GM12874 (cell line): ENCODE measurements at regions not wholly inside any gene's neighbourhood (a gene's known extent, or its start where the extent isn't known, plus 50 kb on each side); places are given as distances from the start of the nearest gene placed in this dataset.

Experiments used
- TF ChIP-seq, protein P1 (sequence below): IDR thresholded peaks from 2 replicates; pipeline ENCODE4 v1.5.1; 2011; ENCODE audit warnings: low read depth, mild to moderate bottlenecking, control low read depth, low read length, moderate library complexity; ENCODE audit not compliant: insufficient read depth

DNA sequence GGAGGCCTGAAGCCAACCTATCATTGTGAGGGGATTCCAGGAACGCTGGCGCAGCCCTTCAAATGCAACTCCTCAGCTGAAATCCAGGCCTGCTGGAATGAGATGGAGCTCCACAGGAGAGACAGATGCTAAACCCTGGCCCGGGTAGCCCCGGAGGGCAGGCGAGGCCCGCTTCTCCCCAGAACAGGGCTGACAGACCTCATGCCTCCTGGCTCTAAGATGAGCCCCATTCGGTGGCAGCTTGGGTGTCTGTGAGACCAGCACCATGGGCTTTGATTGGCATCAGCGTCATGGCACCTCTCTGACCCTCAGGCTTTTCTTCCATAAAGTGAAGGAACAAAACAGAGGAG is 382.2 kb downstream of the BCL11B start:
- TF ChIP-seq, protein P1, sequence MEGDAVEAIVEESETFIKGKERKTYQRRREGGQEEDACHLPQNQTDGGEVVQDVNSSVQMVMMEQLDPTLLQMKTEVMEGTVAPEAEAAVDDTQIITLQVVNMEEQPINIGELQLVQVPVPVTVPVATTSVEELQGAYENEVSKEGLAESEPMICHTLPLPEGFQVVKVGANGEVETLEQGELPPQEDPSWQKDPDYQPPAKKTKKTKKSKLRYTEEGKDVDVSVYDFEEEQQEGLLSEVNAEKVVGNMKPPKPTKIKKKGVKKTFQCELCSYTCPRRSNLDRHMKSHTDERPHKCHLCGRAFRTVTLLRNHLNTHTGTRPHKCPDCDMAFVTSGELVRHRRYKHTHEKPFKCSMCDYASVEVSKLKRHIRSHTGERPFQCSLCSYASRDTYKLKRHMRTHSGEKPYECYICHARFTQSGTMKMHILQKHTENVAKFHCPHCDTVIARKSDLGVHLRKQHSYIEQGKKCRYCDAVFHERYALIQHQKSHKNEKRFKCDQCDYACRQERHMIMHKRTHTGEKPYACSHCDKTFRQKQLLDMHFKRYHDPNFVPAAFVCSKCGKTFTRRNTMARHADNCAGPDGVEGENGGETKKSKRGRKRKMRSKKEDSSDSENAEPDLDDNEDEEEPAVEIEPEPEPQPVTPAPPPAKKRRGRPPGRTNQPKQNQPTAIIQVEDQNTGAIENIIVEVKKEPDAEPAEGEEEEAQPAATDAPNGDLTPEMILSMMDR, result no peak

DNA sequence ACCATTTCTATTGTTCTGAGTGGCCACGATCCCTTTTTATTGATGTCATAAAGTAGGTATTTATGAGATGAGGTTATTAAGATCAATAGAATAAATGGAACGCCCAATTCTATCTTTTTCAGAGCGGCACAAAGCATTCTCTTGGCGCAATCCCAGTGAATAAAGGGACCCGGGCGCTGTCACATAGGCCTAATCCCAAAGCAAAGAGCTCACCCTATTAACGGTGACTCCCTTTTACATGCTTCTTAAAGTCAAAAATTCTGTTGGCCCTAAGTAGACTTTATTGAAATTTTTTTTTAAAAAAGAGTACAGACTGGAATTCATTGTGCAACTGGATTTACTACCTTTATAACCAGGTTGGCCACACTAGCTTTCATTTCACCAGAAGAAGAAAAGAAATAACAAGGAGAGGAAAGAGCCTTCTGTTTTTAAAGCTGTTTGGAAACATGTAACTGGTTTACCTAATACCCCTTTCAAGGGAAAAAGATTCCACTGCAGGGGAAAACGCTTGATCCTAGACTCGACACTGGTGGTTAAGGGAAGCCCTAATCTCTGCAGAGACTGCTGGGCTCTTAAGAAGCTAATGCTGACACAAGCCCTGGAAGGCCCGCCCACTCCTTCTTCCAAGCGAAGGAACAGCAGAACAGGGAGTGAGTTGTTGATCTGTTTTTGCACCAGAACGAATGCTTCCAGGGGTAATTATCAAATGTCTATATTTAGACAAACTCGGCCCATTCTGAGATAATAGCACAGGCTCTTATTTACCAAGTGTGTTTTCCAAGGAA is 381.2 kb downstream of the BCL11B start:
- TF ChIP-seq, protein P1, result no peak

DNA sequence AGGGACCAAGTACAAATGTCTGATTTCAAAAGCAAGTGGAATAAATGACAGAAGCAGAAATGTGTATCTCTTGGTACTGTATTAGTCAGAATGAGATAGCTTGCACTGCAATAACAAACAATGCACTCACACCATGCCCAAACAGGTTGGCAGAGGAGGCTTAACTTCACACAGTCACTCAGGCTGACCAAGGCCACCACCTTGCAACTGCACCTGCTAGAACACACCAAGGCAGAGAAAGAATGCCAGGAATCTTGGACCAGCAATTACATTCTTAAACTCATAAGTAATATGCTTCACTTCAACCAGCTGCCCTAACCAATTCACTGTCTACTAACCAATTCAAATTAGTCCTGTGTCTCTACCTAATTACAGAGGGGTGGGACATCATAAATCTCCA is 378.3 kb downstream of the BCL11B start:
- TF ChIP-seq, protein P1, result no peak

DNA sequence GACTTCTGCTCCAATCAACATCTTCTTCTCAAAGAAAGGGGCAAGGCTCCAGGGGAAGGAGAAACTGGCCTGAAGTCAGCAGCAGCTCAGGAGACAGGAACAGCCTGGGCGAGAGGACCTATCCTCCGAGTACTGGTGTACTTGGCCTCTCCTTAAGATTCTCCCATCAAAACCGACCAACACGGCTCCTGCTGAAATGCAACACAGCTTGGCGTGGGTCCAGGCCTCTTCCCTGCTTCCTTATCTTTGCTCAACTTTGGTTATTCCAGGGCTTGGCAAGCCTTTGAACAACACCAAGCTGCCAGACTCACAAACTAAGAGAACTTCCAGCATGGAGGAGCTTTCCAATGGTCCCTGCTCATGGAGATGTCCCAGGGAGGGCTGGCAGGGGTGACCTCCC is 377.4 kb downstream of the BCL11B start:
- TF ChIP-seq, protein P1, result no peak

DNA sequence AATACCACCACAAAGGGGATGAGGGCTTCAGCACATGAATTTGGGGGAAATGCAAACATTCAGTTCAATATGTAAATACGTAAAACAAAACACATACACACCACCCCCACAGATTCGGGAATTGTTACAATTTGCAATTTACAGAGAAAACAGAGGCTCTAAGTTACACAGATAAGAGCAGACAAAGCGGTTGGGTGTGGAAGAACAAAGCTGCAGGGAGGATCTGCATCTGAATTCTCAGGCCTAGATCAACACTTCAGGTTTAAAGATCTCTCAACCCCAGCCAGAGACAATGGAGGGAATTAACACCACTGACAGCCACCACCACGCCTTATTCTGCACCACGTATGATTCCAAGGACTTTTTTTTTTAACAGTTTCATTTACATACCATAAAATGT is 375.5 kb downstream of the BCL11B start:
- TF ChIP-seq, protein P1, result no peak

DNA sequence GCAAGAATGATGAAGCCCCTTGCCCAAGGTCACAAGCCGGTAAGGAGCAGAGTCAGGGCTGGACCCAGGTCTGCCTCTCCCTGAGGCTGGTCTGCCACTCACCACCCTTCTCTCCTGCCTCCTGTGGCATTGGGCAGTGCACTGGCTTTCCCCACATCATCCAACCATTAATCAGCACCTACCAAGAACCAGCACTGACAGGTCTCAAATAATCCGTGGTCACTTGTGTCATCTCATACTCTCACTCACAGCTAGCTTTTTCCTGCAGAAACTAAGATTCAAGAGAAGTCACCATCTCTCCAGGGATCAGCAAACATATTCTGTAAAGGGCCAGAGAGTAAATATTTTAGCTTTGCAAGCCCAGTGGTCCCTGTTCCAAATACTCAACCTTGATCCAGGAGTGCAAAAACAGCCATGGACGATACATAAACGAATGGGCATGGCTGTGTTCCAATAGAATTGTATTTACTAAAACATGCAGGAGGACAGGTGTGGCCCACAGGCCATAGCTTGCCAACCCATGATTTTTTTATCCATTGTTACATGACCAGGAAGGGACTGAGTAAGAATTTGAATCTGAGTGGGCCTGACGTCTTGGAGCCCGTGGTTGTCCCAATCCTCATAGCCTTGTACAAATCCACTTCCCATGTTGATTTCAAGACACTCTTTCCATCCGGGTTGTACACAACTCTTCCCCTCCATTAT is 374.2 kb downstream of the BCL11B start:
- TF ChIP-seq, protein P1, result no peak

DNA sequence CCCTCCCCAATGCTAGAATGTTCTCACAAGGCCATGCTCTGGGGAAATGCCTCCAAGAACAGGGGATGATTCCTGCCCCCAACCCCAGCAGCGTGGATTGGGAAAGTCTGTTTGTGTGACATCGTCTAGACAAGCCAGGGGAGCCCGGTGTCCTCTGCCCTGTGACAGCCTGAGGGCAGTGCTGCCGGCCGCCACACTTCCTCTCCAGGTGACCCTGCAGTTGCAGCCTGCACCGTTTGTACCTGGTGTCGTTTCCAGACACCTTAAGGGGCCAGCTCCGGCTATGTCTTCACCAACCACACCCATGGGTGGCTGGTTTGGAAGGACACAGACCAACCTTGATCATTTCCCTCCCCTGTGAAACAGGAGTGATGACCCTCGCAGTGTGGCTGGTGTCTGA is 372.6 kb downstream of the BCL11B start:
- TF ChIP-seq, protein P1, result no peak
